Mesenchymal stem cell (in vitro differentiated cells and primary cell): ENCODE measurements at regions not wholly inside any gene's neighbourhood (a gene's known extent, or its start where the extent isn't known, plus 50 kb on each side); places are given as distances from the start of the nearest gene placed in this dataset.

ENCODE experiments used
- DNase-seq: peaks from one replicate; pipeline ENCODE4 v3.0.0-alpha.2; 2013
- H2AFZ ChIP-seq: one replicate; pipeline ENCODE4 v1.6.1; 2013; ENCODE audit warnings: low read depth, mild to moderate bottlenecking, control low read depth, inconsistent platforms, low read length, moderate library complexity
- H2AK5ac ChIP-seq: 2 replicates; pipeline ENCODE4 v1.6.1; 2013; ENCODE audit warnings: low read length, moderate library complexity, mild to moderate bottlenecking, inconsistent platforms; ENCODE audit not compliant: severe bottlenecking
- H2BK120ac ChIP-seq: one replicate; pipeline ENCODE4 v1.6.1; 2013; ENCODE audit warnings: low read depth, mild to moderate bottlenecking, inconsistent platforms, low read length, moderate library complexity
- H2BK12ac ChIP-seq, 2 experiments: one replicate each; pipeline ENCODE4 v1.6.1; 2013; ENCODE audit warnings: inconsistent platforms in 2 of 2, low read length in 2 of 2, mild to moderate bottlenecking in 2 of 2, moderate library complexity in 2 of 2, control low read depth in 1 of 2
- H2BK15ac ChIP-seq: one replicate; pipeline ENCODE4 v1.6.1; 2013; ENCODE audit warnings: mild to moderate bottlenecking, low read depth, inconsistent platforms; ENCODE audit not compliant: poor library complexity, severe bottlenecking
- H2BK5ac ChIP-seq: 2 replicates; pipeline ENCODE4 v1.6.1; 2013; ENCODE audit warnings: low read depth, mild to moderate bottlenecking, low read length, control low read depth, inconsistent platforms; ENCODE audit not compliant: poor library complexity, severe bottlenecking
- H3K14ac ChIP-seq, 2 experiments: one replicate each; pipeline ENCODE4 v1.6.1; 2013; ENCODE audit warnings: inconsistent platforms in 2 of 2, low read length in 2 of 2, control low read depth in 1 of 2, mild to moderate bottlenecking in 1 of 2, moderate library complexity in 1 of 2
- H3K18ac ChIP-seq, 2 experiments: one replicate each; pipeline ENCODE4 v1.6.1; 2013; ENCODE audit warnings: inconsistent platforms in 2 of 2, low read length in 2 of 2, control low read depth in 1 of 2, low read depth in 1 of 2, mild to moderate bottlenecking in 1 of 2
- H3K23ac ChIP-seq, 2 experiments: one replicate each; pipeline ENCODE4 v1.6.1; 2013; ENCODE audit warnings: inconsistent platforms in 2 of 2, low read length in 2 of 2, mild to moderate bottlenecking in 2 of 2, moderate library complexity in 2 of 2, control low read depth in 1 of 2
- H3K27ac ChIP-seq: 2 replicates; pipeline ENCODE4 v1.5.1; 2013; ENCODE audit warnings: mild to moderate bottlenecking, moderate library complexity, low read length, control low read depth, inconsistent platforms; ENCODE audit not compliant: poor library complexity, severe bottlenecking
- H3K27me3 ChIP-seq, 2 experiments: 2 replicates each; pipeline versions ENCODE4 v1.6.1 to v1.7.0; 2013; ENCODE audit warnings: low read length in 2 of 2, mild to moderate bottlenecking in 2 of 2, moderate library complexity in 2 of 2, control low read depth in 1 of 2, inconsistent platforms in 1 of 2; ENCODE audit not compliant: control insufficient read depth in 1 of 2, insufficient read depth in 1 of 2
- H3K36me3 ChIP-seq, 2 experiments: 2 replicates each; pipeline versions ENCODE4 v1.6.1 to v1.7.0; 2013; ENCODE audit warnings: low read length in 2 of 2, control low read depth in 1 of 2, inconsistent platforms in 1 of 2, low read depth in 1 of 2, mild to moderate bottlenecking in 1 of 2; ENCODE audit not compliant: insufficient read depth in 2 of 2, control insufficient read depth in 1 of 2
- H3K4ac ChIP-seq, 2 experiments: one replicate each; pipeline ENCODE4 v1.6.1; 2013; ENCODE audit warnings: inconsistent platforms in 2 of 2, low read length in 2 of 2, mild to moderate bottlenecking in 2 of 2, moderate library complexity in 2 of 2, control low read depth in 1 of 2, low read depth in 1 of 2
- H3K4me1 ChIP-seq: 2 replicates; pipeline ENCODE4 v1.6.1; 2013; ENCODE audit warnings: low read depth, low read length, control low read depth; ENCODE audit not compliant: control insufficient read depth, insufficient read depth
- H3K4me2 ChIP-seq: 2 replicates; pipeline ENCODE4 v1.6.1; 2013; ENCODE audit warnings: low read length, mild to moderate bottlenecking, inconsistent platforms; ENCODE audit not compliant: poor library complexity, severe bottlenecking
- H3K4me3 ChIP-seq, 2 experiments: 2 replicates each; pipeline versions ENCODE4 v1.5.1 to v1.7.0; 2013; ENCODE audit warnings: low read length in 2 of 2, mild to moderate bottlenecking in 2 of 2, control low read depth in 1 of 2, low read depth in 1 of 2; ENCODE audit not compliant: insufficient read depth in 1 of 2
- H3K79me1 ChIP-seq: replicated peaks from 2 replicates; pipeline ENCODE4 v1.6.1; 2013; ENCODE audit warnings: mild to moderate bottlenecking, control low read depth, low read length, inconsistent platforms; ENCODE audit not compliant: poor library complexity, severe bottlenecking
- H3K9ac ChIP-seq: 2 replicates; pipeline ENCODE4 v1.7.0; 2013; ENCODE audit warnings: mild to moderate bottlenecking, low read length, moderate library complexity
- H3K9me3 ChIP-seq: 2 replicates; pipeline ENCODE4 v1.7.0; 2013; ENCODE audit warnings: mild to moderate bottlenecking, low read length; ENCODE audit not compliant: control insufficient read depth
- H4K8ac ChIP-seq: one replicate; pipeline ENCODE4 v1.6.1; 2013; ENCODE audit warnings: inconsistent platforms, mild to moderate bottlenecking, low read length, moderate library complexity
- H4K91ac ChIP-seq: one replicate; pipeline ENCODE4 v1.6.1; 2013; ENCODE audit warnings: mild to moderate bottlenecking, low read length, inconsistent platforms
- WGBS: methylation state at CpG from one replicate; pipeline ENCODE4 v1.1.7; 2013; ENCODE audit warnings: mixed read lengths; 5-methylcytosine and 5-hydroxymethylcytosine counted together

DNA sequence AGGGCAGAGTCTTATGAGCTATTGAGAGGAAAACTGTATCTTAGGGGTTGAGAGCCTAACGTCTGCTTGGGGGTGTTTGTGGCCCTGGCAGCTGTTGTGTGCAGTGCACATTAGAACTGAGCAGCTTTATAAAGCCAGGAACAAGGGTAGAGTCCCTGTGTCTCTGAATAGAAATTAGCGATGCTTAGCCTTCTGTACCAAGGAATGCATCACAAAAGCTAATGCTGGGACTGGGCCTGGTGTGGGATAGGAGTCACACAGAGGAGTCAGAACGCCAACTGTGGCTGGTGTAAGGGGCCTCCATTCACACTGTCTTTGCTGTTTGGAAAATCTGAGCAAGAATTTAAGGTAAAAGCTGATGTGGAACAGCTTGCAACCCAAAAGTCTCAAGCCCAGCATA lies 283.2 kb downstream of the SOX11 start:
- WGBS = 63% methylated on average over 3 of the region's 3 CpGs
- no peak overlapping the region for H3K9ac ChIP-seq
- no peaks in the 10 kb centered on the region for H3K9me3 ChIP-seq
- H3K4me3 ChIP-seq = no peak overlapping the region
- no peak overlapping the region for H2BK12ac ChIP-seq
- H2BK5ac ChIP-seq = no peak overlapping the region
- no peak overlapping the region for H2AFZ ChIP-seq
- H3K79me1 ChIP-seq = no peaks in the 10 kb centered on the region
- H2AK5ac ChIP-seq = no peak overlapping the region
- no peak overlapping the region for H3K27ac ChIP-seq
- H2BK15ac ChIP-seq = no peak overlapping the region
- DNase-seq = no peak
- H3K36me3 ChIP-seq = no peaks in the 10 kb centered on the region
- no peak overlapping the region for H4K8ac ChIP-seq
- no peak overlapping the region for H2BK120ac ChIP-seq
- no peak overlapping the region for H4K91ac ChIP-seq
- H3K14ac ChIP-seq = no peak overlapping the region
- no peaks in the 10 kb centered on the region for H3K4me1 ChIP-seq
- H3K4me2 ChIP-seq = no peak overlapping the region
- no peak overlapping the region for H3K18ac ChIP-seq
- no peak overlapping the region for H3K4ac ChIP-seq
- peaks cover 0 to under 1% of the 10 kb centered on the region in 2 experiments for H3K27me3 ChIP-seq
- H3K23ac ChIP-seq = no peak overlapping the region

DNA sequence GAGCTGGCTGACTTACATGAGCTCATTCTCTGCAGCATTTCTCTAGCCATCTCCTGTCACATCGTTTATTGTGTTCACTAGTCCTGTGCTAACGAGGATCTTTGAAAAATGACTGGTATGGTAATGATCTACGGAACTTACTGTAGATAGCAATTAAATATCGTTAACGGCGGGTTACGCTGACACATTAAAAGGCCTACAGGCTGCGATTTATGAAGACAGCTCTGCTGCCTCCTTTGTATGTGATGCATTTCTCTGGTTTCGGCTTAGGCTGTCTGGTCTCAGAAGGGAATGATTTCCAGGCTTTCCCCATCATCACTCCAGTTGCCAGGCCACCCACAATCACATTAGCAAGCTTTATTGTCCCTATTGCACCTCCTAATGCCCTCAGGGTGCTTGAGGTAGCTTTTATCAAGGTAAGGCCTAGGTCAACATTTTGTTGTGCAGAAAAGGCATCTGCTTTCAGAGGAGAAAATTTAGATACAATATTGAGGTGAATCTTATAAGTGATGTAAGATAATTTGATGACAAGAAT lies 284.4 kb downstream of the SOX11 start:
- Histone ChIP-seq H3K23ac (no peak overlapping the region), H3K36me3 (no peaks in the 10 kb centered on the region), H3K27ac (no peak overlapping the region), H2AFZ (no peak overlapping the region), H3K14ac (no peak overlapping the region), H2BK120ac (no peak overlapping the region), H2BK15ac (no peak overlapping the region), H2BK5ac (no peak overlapping the region), H4K8ac (no peak overlapping the region), H3K4me2 (no peak overlapping the region), H3K4ac (no peak overlapping the region), H2AK5ac (no peak overlapping the region), H3K27me3 (peaks cover 3 to 7% of the 10 kb centered on the region in 2 experiments), H3K4me3 (no peak overlapping the region), H3K9ac (no peak overlapping the region), H3K9me3 (no peaks in the 10 kb centered on the region), H3K18ac (no peak overlapping the region), H2BK12ac (no peak overlapping the region), H4K91ac (no peak overlapping the region), H3K79me1 (no peaks in the 10 kb centered on the region), H3K4me1 (peaks cover 3% of the 10 kb centered on the region)
- WGBS = 87% methylated on average over 9 of the region's 9 CpGs
- no peak for DNase-seq

DNA sequence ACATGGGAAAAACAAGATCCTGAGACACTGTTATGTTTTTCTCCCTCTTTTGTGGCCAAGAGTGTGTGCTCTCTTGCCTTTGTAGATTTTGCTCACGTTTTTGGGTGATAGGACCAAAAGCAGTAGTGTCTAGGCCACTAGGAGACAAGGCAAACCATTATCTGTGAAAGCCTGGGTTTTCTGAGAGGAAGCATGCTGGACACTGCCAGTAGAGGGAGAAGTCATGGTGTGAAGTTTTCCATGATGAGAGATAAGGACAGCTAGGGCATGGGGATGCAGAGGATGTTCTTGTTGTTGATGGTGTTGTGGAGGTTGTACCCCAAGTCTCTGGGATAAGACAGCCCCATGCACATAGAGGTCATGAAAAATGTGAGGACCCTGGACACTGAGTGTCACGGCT lies 285.3 kb downstream of the SOX11 start:
- H2BK120ac ChIP-seq = no peak overlapping the region
- H3K4me3 ChIP-seq = no peak overlapping the region
- H3K14ac ChIP-seq = no peak overlapping the region

DNA sequence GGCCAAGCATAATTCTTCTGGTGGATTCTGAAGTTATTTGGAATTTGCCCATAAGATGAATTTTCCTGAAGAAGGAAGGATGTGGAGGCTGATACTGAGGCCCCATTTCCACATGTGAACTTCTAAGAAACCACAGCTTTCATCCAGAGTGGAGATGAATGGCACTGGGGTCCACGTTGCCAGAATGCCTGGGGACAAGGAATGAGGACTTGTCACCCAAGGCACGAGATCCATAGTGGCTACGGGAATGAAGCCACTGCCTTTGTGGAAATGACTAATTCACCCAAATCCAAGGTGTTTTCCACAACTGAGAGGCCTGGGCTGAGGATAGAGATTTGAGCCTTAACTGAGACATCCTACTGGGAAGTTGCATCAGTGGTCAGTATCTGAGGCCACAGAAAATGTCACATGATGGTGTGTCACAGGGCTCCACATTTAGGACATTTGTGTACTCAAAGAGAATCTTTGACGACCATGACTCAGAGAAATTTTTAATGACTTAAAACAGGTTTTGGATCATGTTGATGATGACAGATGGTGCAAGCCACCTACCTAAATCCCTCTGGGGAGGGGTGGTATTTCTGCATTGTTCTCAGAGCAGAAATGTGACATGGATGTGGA lies 286.1 kb downstream of the SOX11 start:
- DNase-seq = no peak
- Histone ChIP-seq H2AFZ (no peak overlapping the region), H3K27ac (no peak overlapping the region), H3K9me3 (no peaks in the 10 kb centered on the region), H3K4me2 (no peak overlapping the region), H3K4ac (no peak overlapping the region), H2BK12ac (no peak overlapping the region), H3K36me3 (no peaks in the 10 kb centered on the region), H2AK5ac (no peak overlapping the region), H4K91ac (no peak overlapping the region), H3K27me3 (peaks cover 3 to 10% of the 10 kb centered on the region in 2 experiments), H3K4me3 (no peak overlapping the region), H3K23ac (no peak overlapping the region), H3K18ac (no peak overlapping the region), H4K8ac (no peak overlapping the region), H2BK15ac (no peak overlapping the region), H3K14ac (no peak overlapping the region), H3K9ac (no peak overlapping the region), H2BK120ac (no peak overlapping the region), H3K79me1 (no peaks in the 10 kb centered on the region), H3K4me1 (peaks cover 6% of the 10 kb centered on the region), H2BK5ac (no peak overlapping the region)
- WGBS = 83% methylated on average over 4 of the region's 4 CpGs

More for the DNA sequence above, 285.3 kb downstream of the SOX11 start:
- no peak overlapping the region for H3K23ac ChIP-seq
- no peak overlapping the region for H3K9ac ChIP-seq
- no peak for DNase-seq
- no peak overlapping the region for H3K4ac ChIP-seq
- H3K27ac ChIP-seq = no peak overlapping the region
- no peak overlapping the region for H3K4me2 ChIP-seq
- H2BK15ac ChIP-seq = no peak overlapping the region
- WGBS = 47% methylated on average over 2 of the region's 2 CpGs
- peaks cover 3 to 10% of the 10 kb centered on the region in 2 experiments for H3K27me3 ChIP-seq
- H2BK5ac ChIP-seq = no peak overlapping the region
- no peak overlapping the region for H2BK12ac ChIP-seq
- H2AK5ac ChIP-seq = no peak overlapping the region
- H3K9me3 ChIP-seq = no peaks in the 10 kb centered on the region
- no peak overlapping the region for H2AFZ ChIP-seq
- H3K4me1 ChIP-seq = peaks cover 6% of the 10 kb centered on the region
- H3K18ac ChIP-seq = no peak overlapping the region
- H3K79me1 ChIP-seq = no peaks in the 10 kb centered on the region
- no peak overlapping the region for H4K8ac ChIP-seq
- no peaks in the 10 kb centered on the region for H3K36me3 ChIP-seq
- H4K91ac ChIP-seq = no peak overlapping the region
